Heart left ventricle (tissue), 13 donors: ENCODE measurements at regions not wholly inside any gene's neighbourhood (a gene's known extent, or its start where the extent isn't known, plus 50 kb on each side); places are given as distances from the start of the nearest gene placed in this dataset.

Source experiments
- POLR2A ChIP-seq, 2 donors: fragments of 450-650 bp; IDR thresholded peaks; one replicate each; pipeline ENCODE4 v1.6.1; 2017; ENCODE audit warnings: antibody characterized with exemption in 2 of 2, mild to moderate bottlenecking in 2 of 2, moderate library complexity in 2 of 2
- TF ChIP-seq, protein P1 (sequence below), 12 donors: fragments of 200-600 bp; sonication (generic) in 4 of 12; IDR thresholded peaks; one replicate each; pipeline versions ENCODE4 v1.5.0 to v1.8.0; 2018 to 2022; ENCODE audit warnings: antibody characterized with exemption in 12 of 12, mild to moderate bottlenecking in 5 of 12
- donor health status: ischemic (EF 13 %, LVEDD 7.1; RV severe dilation, severe dysfunction).
- donor health status: DM: no; HTN: yes; CAD: no.
- donor health status: DM: no; HTN: no; CAD: no.
- donor health status: ischemic (EF 25% LVEDD 6.9; RV normal size, moderate dysfunction).
- donor health status: ischemic (EF 25% LVEDD 5.7; RV mildly dilated, moderate dysfunction).
- donor health status: ischemic (EF 35%, LVEDD 5.7; RV mildly dilated, moderate dysfunction).
- donor health status: nonischemic (EF 11% LVEDD 7.7; RV severe dilation, severe dysfunction).
- donor health status: DM: yes; HTN: yes; CAD: no.
- donor health status: PGD.
- donor health status: ischemic (EF 29% LVEDD 5.4; RV normal size, mild dysfunction).
- donor health status: nonischemic (EF 23%, LVEDD 6.1; RV moderate dilation, normal function).

DNA sequence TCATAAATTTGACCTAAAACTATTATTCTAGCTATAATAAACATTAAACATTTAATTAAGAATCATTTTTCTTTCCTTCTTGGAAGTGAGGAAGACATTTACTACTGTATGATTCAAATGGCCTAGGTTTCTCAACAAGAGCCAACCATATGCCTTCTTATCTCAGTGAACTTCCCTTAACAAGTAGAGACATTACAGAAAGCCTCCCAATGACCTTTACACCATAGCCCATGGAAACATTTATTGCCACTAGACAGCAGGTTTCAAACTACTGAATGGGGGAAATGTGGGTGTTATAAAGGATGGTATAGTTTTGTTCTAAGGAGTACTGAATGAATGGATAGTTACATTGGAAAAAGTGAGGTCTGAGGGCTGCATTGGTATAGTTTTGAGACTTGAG is 349.4 kb upstream of the SPRED2 start:
- TF ChIP-seq, protein P1, sequence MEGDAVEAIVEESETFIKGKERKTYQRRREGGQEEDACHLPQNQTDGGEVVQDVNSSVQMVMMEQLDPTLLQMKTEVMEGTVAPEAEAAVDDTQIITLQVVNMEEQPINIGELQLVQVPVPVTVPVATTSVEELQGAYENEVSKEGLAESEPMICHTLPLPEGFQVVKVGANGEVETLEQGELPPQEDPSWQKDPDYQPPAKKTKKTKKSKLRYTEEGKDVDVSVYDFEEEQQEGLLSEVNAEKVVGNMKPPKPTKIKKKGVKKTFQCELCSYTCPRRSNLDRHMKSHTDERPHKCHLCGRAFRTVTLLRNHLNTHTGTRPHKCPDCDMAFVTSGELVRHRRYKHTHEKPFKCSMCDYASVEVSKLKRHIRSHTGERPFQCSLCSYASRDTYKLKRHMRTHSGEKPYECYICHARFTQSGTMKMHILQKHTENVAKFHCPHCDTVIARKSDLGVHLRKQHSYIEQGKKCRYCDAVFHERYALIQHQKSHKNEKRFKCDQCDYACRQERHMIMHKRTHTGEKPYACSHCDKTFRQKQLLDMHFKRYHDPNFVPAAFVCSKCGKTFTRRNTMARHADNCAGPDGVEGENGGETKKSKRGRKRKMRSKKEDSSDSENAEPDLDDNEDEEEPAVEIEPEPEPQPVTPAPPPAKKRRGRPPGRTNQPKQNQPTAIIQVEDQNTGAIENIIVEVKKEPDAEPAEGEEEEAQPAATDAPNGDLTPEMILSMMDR (IDR thresholded peaks at IDR 0.05), result no peak
- no peak for TF ChIP-seq POLR2A (IDR thresholded peaks at IDR 0.05)
